Gastrocnemius medialis (tissue), 4 donors: ENCODE measurements at regions not wholly inside any gene's neighbourhood (a gene's known extent, or its start where the extent isn't known, plus 50 kb on each side); places are given as distances from the start of the nearest gene placed in this dataset.

Experiments used
- POLR2A ChIP-seq, 2 donors: fragments of 450-650 bp; IDR thresholded peaks; one replicate each; pipeline ENCODE4 v1.6.1; 2017; ENCODE audit warnings: antibody characterized with exemption in 2 of 2, mild to moderate bottlenecking in 2 of 2, moderate library complexity in 2 of 2
- TF ChIP-seq, protein P1 (sequence below), 5 experiments: fragments of 450-650 bp in 3 of 5; fragments of 200-600 bp in 2 of 5; sonication (generic) in 2 of 5; IDR thresholded peaks in 4 of 5; conservative IDR thresholded peaks in 1 of 5; 1 replicate in 4 of 5; 2 replicates in 1 of 5; pipeline ENCODE4 v1.5.1; 2016 to 2019; ENCODE audit warnings: antibody characterized with exemption in 5 of 5, mild to moderate bottlenecking in 3 of 5, moderate library complexity in 3 of 5

DNA sequence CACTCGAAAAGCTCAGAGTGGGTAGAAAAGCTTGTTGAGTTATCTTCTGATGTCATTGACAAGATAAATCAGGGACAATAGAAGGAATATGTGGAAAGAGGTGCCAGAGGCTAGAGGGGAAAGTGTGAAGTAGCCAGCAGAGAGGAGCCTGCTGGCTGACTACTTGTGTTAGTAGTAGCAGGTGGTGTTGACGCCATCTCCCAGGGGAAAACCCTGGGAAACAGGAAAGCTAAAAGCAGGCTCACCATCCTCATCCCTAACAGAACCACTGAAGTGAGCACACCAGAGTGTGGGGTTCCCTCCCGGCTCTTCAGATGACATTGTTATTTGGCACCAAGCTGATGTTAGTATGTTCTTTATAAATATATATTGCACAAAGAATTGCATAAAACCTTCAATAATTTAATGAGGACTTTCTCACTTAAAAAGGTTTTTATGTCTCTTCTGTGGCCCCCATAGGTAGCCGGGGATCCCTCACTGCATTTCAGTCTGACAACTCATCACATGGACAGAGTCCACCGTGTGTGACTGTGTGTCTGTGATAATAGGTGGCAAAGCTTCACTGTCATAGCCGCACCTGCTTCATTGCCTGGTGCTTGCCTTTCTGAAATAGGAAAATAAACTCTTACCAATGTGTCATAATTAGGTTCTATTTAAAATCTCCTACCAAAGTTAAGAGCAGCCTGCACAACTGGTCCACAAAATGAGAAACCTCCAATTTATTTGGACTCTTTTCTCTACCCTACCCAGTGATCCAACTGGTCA is 63.2 kb upstream of the TOP3B start:
- TF ChIP-seq, protein P1, sequence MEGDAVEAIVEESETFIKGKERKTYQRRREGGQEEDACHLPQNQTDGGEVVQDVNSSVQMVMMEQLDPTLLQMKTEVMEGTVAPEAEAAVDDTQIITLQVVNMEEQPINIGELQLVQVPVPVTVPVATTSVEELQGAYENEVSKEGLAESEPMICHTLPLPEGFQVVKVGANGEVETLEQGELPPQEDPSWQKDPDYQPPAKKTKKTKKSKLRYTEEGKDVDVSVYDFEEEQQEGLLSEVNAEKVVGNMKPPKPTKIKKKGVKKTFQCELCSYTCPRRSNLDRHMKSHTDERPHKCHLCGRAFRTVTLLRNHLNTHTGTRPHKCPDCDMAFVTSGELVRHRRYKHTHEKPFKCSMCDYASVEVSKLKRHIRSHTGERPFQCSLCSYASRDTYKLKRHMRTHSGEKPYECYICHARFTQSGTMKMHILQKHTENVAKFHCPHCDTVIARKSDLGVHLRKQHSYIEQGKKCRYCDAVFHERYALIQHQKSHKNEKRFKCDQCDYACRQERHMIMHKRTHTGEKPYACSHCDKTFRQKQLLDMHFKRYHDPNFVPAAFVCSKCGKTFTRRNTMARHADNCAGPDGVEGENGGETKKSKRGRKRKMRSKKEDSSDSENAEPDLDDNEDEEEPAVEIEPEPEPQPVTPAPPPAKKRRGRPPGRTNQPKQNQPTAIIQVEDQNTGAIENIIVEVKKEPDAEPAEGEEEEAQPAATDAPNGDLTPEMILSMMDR (IDR thresholded peaks at IDR 0.05 in 4 of 5, conservative IDR thresholded peaks at IDR 0.05 in 1 of 5): no peak
- TF ChIP-seq POLR2A (IDR thresholded peaks at IDR 0.05): no peak
